Ectodermal cell (in vitro differentiated cells): ENCODE measurements at regions not wholly inside any gene's neighbourhood (a gene's known extent, or its start where the extent isn't known, plus 50 kb on each side); places are given as distances from the start of the nearest gene placed in this dataset.

Experiments used
- H3K27ac ChIP-seq: 2 replicates; pipeline ENCODE4 v1.7.0; 2013; ENCODE audit warnings: mild to moderate bottlenecking, low read depth, low read length; ENCODE audit not compliant: insufficient read depth, poor library complexity, severe bottlenecking
- H3K27me3 ChIP-seq: 2 replicates; pipeline ENCODE4 v1.7.0; 2013; ENCODE audit warnings: mild to moderate bottlenecking, low read length; ENCODE audit not compliant: insufficient read depth, control insufficient read depth, poor library complexity, severe bottlenecking
- H3K36me3 ChIP-seq: one replicate; pipeline ENCODE4 v1.7.0; 2013; ENCODE audit warnings: low read length; ENCODE audit not compliant: control insufficient read depth, insufficient read depth
- H3K4me1 ChIP-seq: one replicate; pipeline ENCODE4 v1.7.0; 2013; ENCODE audit warnings: low read length; ENCODE audit not compliant: control insufficient read depth, insufficient read depth
- H3K4me3 ChIP-seq: 2 replicates; pipeline ENCODE4 v1.7.0; 2013; ENCODE audit warnings: low read depth, low read length, control low read depth; ENCODE audit not compliant: insufficient read depth
- H3K9me3 ChIP-seq: 2 replicates; pipeline ENCODE4 v1.7.0; 2013; ENCODE audit warnings: mild to moderate bottlenecking, low read length, moderate library complexity; ENCODE audit not compliant: control insufficient read depth
- WGBS, 2 experiments: methylation state at CpG; one replicate each; pipeline ENCODE4 v1.1.7; 2013; ENCODE audit warnings: missing lambda C conversion rate in 2 of 2; 5-methylcytosine and 5-hydroxymethylcytosine counted together

- Histone ChIP-seq H3K27ac (no peak overlapping the region), H3K4me3 (no peak overlapping the region), H3K9me3 (no peaks in the 10 kb centered on the region), H3K27me3 (no peaks in the 10 kb centered on the region), H3K4me1 (no peaks in the 10 kb centered on the region), H3K36me3 (no peaks in the 10 kb centered on the region)
- WGBS, 2 experiments = 79 to 100% methylated on average over 2 of the region's 2 CpGs
Measured at GRCh38 chr5:67381236-67381880, 184.8 kb upstream of the CD180 start.

GRCh38 chr5:67380431-67380830, 183.8 kb upstream of the CD180 start:
- Histone ChIP-seq H3K27me3 (no peaks in the 10 kb centered on the region), H3K4me3 (no peak overlapping the region), H3K36me3 (no peaks in the 10 kb centered on the region), H3K9me3 (no peaks in the 10 kb centered on the region), H3K27ac (no peak overlapping the region), H3K4me1 (no peaks in the 10 kb centered on the region)
- WGBS, 2 experiments = 92 to 96% methylated on average over 1 of the region's 1 CpG

GRCh38 chr5:67379753-67380152, 183.2 kb upstream of the CD180 start:
- no peak overlapping the region for H3K4me3 ChIP-seq
- H3K36me3 ChIP-seq = no peaks in the 10 kb centered on the region
- 100% methylated on average over 1 of the region's 2 CpGs; no CpG with 5 or more reads in 1 of the 2 experiments for WGBS, 2 experiments
- no peaks in the 10 kb centered on the region for H3K9me3 ChIP-seq
- no peaks in the 10 kb centered on the region for H3K27me3 ChIP-seq
- no peak overlapping the region for H3K27ac ChIP-seq
- no peaks in the 10 kb centered on the region for H3K4me1 ChIP-seq

GRCh38 chr5:67378256-67378655, 181.7 kb upstream of the CD180 start:
- WGBS, 2 experiments = 100% methylated on average over 1 of the region's 1 CpG; no CpG with 5 or more reads in 1 of the 2 experiments

GRCh38 chr5:67377631-67378030, 181.0 kb upstream of the CD180 start:
- no peaks in the 10 kb centered on the region for H3K27me3 ChIP-seq
- WGBS, 2 experiments = 55 to 82% methylated on average over 3 to 4 of the region's 4 CpGs
- H3K36me3 ChIP-seq = no peaks in the 10 kb centered on the region
- H3K9me3 ChIP-seq = no peaks in the 10 kb centered on the region
- no peak overlapping the region for H3K27ac ChIP-seq
- H3K4me1 ChIP-seq = no peaks in the 10 kb centered on the region
- no peak overlapping the region for H3K4me3 ChIP-seq

More at GRCh38 chr5:67378256-67378655, 181.7 kb upstream of the CD180 start:
- Histone ChIP-seq H3K9me3 (no peaks in the 10 kb centered on the region), H3K27me3 (no peaks in the 10 kb centered on the region), H3K36me3 (no peaks in the 10 kb centered on the region), H3K27ac (no peak overlapping the region), H3K4me1 (no peaks in the 10 kb centered on the region), H3K4me3 (no peak overlapping the region)

- no peak overlapping the region for H3K27ac ChIP-seq
- no peak overlapping the region for H3K4me3 ChIP-seq
- no peaks in the 10 kb centered on the region for H3K27me3 ChIP-seq
- H3K9me3 ChIP-seq = no peaks in the 10 kb centered on the region
- no peaks in the 10 kb centered on the region for H3K36me3 ChIP-seq
- WGBS, 2 experiments = 94 to 98% methylated on average over 2 of the region's 2 CpGs
- H3K4me1 ChIP-seq = no peaks in the 10 kb centered on the region
Measured at GRCh38 chr5:67375606-67376005, 179.0 kb upstream of the CD180 start.

GRCh38 chr5:67374378-67374777, 177.8 kb upstream of the CD180 start:
- Histone ChIP-seq H3K9me3 (no peaks in the 10 kb centered on the region), H3K4me3 (no peak overlapping the region), H3K27ac (no peak overlapping the region), H3K4me1 (no peaks in the 10 kb centered on the region), H3K27me3 (no peaks in the 10 kb centered on the region), H3K36me3 (no peaks in the 10 kb centered on the region)
- WGBS, 2 experiments = 80% methylated on average over 2 of the region's 2 CpGs; no CpG with 5 or more reads in 1 of the 2 experiments

GRCh38 chr5:67373518-67373917, 176.9 kb upstream of the CD180 start:
- no peaks in the 10 kb centered on the region for H3K4me1 ChIP-seq
- no peak overlapping the region for H3K4me3 ChIP-seq
- 93 to 98% methylated on average over 1 of the region's 1 CpG for WGBS, 2 experiments
- H3K36me3 ChIP-seq = no peaks in the 10 kb centered on the region
- H3K27me3 ChIP-seq = no peaks in the 10 kb centered on the region
- no peak overlapping the region for H3K27ac ChIP-seq
- H3K9me3 ChIP-seq = no peaks in the 10 kb centered on the region

GRCh38 chr5:67372887-67373286, 176.3 kb upstream of the CD180 start:
- Histone ChIP-seq H3K4me3 (no peak overlapping the region), H3K27ac (no peak overlapping the region), H3K36me3 (no peaks in the 10 kb centered on the region), H3K9me3 (no peaks in the 10 kb centered on the region), H3K4me1 (no peaks in the 10 kb centered on the region), H3K27me3 (no peaks in the 10 kb centered on the region)
- 90 to 100% methylated on average over 1 of the region's 1 CpG for WGBS, 2 experiments

- Histone ChIP-seq H3K4me3 (no peak overlapping the region), H3K4me1 (no peaks in the 10 kb centered on the region), H3K36me3 (no peaks in the 10 kb centered on the region), H3K9me3 (no peaks in the 10 kb centered on the region), H3K27ac (no peak overlapping the region), H3K27me3 (no peaks in the 10 kb centered on the region)
- WGBS, 2 experiments = 83 to 96% methylated on average over 1 of the region's 1 CpG
Measured at GRCh38 chr5:67371924-67372323, 175.3 kb upstream of the CD180 start.
